ENCODE measurements at regions not wholly inside any gene's neighbourhood (a gene's known extent, or its start where the extent isn't known, plus 50 kb on each side); places are given as distances from the start of the nearest gene placed in this dataset.

GRCh38 chr7:67698354-67698753, 701.7 kb downstream of the TYW1 start:
- no peak for DNase-seq

- no peak for DNase-seq
Measured at GRCh38 chr7:67705850-67706249, 709.2 kb downstream of the TYW1 start.

- no peak for DNase-seq
Measured at GRCh38 chr7:67711706-67712105, 715.1 kb downstream of the TYW1 start.

GRCh38 chr7:67713451-67714056, 716.9 kb downstream of the TYW1 start:
- no peak for DNase-seq

- no peak for DNase-seq
Measured at GRCh38 chr7:67716729-67717128, 720.1 kb downstream of the TYW1 start.

GRCh38 chr7:67723591-67723990, 727.0 kb downstream of the TYW1 start:
- DNase-seq, result no peak

GRCh38 chr7:67724435-67724834, 727.8 kb downstream of the TYW1 start:
- no peak for DNase-seq

- no peak for DNase-seq
Measured at GRCh38 chr7:67724955-67725354, 728.3 kb downstream of the TYW1 start.

- DNase-seq, result no peak
Measured at GRCh38 chr7:67725423-67725822, 728.8 kb downstream of the TYW1 start.

- no peak for DNase-seq
Measured at GRCh38 chr7:67729771-67730170, 733.1 kb downstream of the TYW1 start.

GRCh38 chr7:67731704-67732103, 735.1 kb downstream of the TYW1 start:
- no peak for DNase-seq

- no peak for DNase-seq
Measured at GRCh38 chr7:67732898-67733297, 736.3 kb downstream of the TYW1 start.

GRCh38 chr7:67738145-67738544, 741.5 kb downstream of the TYW1 start:
- DNase-seq, result no peak

- DNase-seq, result no peak
Measured at GRCh38 chr7:67738958-67739357, 742.3 kb downstream of the TYW1 start.

- DNase-seq, result no peak
Measured at GRCh38 chr7:67743501-67743900, 746.9 kb downstream of the TYW1 start.

GRCh38 chr7:67752227-67752626, 755.6 kb downstream of the TYW1 start:
- no peak for DNase-seq

GRCh38 chr7:67753891-67754290, 757.3 kb downstream of the TYW1 start:
- no peak for DNase-seq

- DNase-seq, result no peak
Measured at GRCh38 chr7:67754651-67755050, 758.0 kb downstream of the TYW1 start.

- DNase-seq, result no peak
Measured at GRCh38 chr7:67758551-67758950, 761.9 kb downstream of the TYW1 start.

- DNase-seq, result no peak
Measured at GRCh38 chr7:67760971-67761370, 764.3 kb downstream of the TYW1 start.

- DNase-seq, result no peak
Measured at GRCh38 chr7:67762516-67762915, 765.9 kb downstream of the TYW1 start.

- no peak for DNase-seq
Measured at GRCh38 chr7:67764289-67764688, 767.7 kb downstream of the TYW1 start.

- no peak for DNase-seq
Measured at GRCh38 chr7:67765481-67766175, 769.0 kb downstream of the TYW1 start.

GRCh38 chr7:67766906-67767410, 770.3 kb downstream of the TYW1 start:
- DNase-seq, result no peak

Data from NCI-H524 (cell line).